ENCODE measurements at regions not wholly inside any gene's neighbourhood (a gene's known extent, or its start where the extent isn't known, plus 50 kb on each side); places are given as distances from the start of the nearest gene placed in this dataset.

- DNase-seq (ENCODE audit: low spot score): no peak
- Histone ChIP-seq H3K27ac (ENCODE audit: low read depth in 1 of 2, low read length in 2 of 2) (no peak overlapping the region), H3K4me1 (ENCODE audit: control insufficient read depth in 4 of 4, insufficient read depth in 4 of 4, low read length in 3 of 4) (peaks cover 1 to 8% (median 5%) of the 10 kb centered on the region in 4 donors), H3K4me3 (ENCODE audit: low read depth in 1 of 3, low read length in 3 of 3) (no peak overlapping the region), H3K27me3 (ENCODE audit: control insufficient read depth in 4 of 4, insufficient read depth in 4 of 4, low read length in 3 of 4) (no peaks in the 10 kb centered on the region), H3K36me3 (ENCODE audit: control insufficient read depth in 4 of 4, insufficient read depth in 3 of 4, low read depth in 1 of 4, low read length in 3 of 4) (no peaks in the 10 kb centered on the region), H3K9ac (ENCODE audit: low read depth in 1 of 2, low read length in 2 of 2) (no peak overlapping the region), H3K9me3 (ENCODE audit: control insufficient read depth in 4 of 4, low read length in 3 of 4) (no peaks in the 10 kb centered on the region)
- WGBS: 86% methylated on average over 8 of the region's 8 CpGs
- TF ChIP-seq, protein P1, sequence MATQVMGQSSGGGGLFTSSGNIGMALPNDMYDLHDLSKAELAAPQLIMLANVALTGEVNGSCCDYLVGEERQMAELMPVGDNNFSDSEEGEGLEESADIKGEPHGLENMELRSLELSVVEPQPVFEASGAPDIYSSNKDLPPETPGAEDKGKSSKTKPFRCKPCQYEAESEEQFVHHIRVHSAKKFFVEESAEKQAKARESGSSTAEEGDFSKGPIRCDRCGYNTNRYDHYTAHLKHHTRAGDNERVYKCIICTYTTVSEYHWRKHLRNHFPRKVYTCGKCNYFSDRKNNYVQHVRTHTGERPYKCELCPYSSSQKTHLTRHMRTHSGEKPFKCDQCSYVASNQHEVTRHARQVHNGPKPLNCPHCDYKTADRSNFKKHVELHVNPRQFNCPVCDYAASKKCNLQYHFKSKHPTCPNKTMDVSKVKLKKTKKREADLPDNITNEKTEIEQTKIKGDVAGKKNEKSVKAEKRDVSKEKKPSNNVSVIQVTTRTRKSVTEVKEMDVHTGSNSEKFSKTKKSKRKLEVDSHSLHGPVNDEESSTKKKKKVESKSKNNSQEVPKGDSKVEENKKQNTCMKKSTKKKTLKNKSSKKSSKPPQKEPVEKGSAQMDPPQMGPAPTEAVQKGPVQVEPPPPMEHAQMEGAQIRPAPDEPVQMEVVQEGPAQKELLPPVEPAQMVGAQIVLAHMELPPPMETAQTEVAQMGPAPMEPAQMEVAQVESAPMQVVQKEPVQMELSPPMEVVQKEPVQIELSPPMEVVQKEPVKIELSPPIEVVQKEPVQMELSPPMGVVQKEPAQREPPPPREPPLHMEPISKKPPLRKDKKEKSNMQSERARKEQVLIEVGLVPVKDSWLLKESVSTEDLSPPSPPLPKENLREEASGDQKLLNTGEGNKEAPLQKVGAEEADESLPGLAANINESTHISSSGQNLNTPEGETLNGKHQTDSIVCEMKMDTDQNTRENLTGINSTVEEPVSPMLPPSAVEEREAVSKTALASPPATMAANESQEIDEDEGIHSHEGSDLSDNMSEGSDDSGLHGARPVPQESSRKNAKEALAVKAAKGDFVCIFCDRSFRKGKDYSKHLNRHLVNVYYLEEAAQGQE (IDR thresholded peaks at IDR 0.05): no peak
- TF ChIP-seq EGR1 (IDR thresholded peaks at IDR 0.05; ENCODE audit: low read depth in 2 of 2) (no peak), CTCF (IDR thresholded peaks at IDR 0.05; ENCODE audit: low read depth, low read length, missing input control) (no peak), SP1 (IDR thresholded peaks at IDR 0.05) (no peak), JUND (IDR thresholded peaks at IDR 0.05) (no peak), HNF4G (IDR thresholded peaks at IDR 0.05) (no peak), TAF1 (conservative IDR thresholded peaks at IDR 0.05) (no peak)
These were observed 771.3 kb upstream of the TBX3 start for GRCh38 chr12:115455268-115455681.

DNA sequence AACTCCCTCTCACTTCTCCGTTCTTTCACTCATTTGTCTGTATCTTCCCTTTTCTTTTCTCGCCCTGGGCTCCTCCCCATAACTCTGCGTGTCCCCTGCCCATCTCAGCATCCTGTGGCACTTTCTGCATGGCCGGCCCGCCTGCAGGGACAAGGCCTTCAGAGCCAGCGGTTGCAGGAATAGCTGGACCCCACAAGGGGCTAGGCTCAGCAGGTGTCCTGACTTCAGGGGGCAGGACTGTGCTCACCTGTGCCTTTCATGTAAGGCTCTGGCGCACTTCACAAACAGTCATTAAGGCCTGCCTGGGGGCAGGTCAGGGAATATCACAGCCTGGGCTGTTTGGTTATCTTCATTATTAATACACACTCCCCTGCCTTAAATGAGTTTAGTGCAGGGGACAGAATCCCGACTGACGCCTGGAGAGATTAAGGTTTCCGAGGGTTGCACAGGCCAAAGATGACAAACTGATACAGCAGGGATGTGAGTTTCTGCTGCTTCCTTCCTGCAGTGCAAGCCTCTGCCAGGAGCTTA is 768.8 kb upstream of the TBX3 start:
- Histone ChIP-seq H3K4me3 (ENCODE audit: low read depth in 1 of 3, low read length in 3 of 3) (no peak overlapping the region), H3K27me3 (ENCODE audit: control insufficient read depth in 4 of 4, insufficient read depth in 4 of 4, low read length in 3 of 4) (no peaks in the 10 kb centered on the region), H3K9ac (ENCODE audit: low read depth in 1 of 2, low read length in 2 of 2) (no peak overlapping the region), H3K9me3 (ENCODE audit: control insufficient read depth in 4 of 4, low read length in 3 of 4) (no peaks in the 10 kb centered on the region), H3K27ac (ENCODE audit: low read depth in 1 of 2, low read length in 2 of 2) (no peak overlapping the region), H3K36me3 (ENCODE audit: control insufficient read depth in 4 of 4, insufficient read depth in 3 of 4, low read depth in 1 of 4, low read length in 3 of 4) (no peaks in the 10 kb centered on the region), H3K4me1 (ENCODE audit: control insufficient read depth in 4 of 4, insufficient read depth in 4 of 4, low read length in 3 of 4) (peaks cover 1 to 8% (median 5%) of the 10 kb centered on the region in 4 donors)
- WGBS: 87% methylated on average over 10 of the region's 10 CpGs
- TF ChIP-seq FOXA2 (IDR thresholded peaks at IDR 0.05) (no peak), FOXA1 (IDR thresholded peaks at IDR 0.05) (no peak), HNF4G (IDR thresholded peaks at IDR 0.05) (no peak), GABPA (IDR thresholded peaks at IDR 0.05 in 1 of 2, conservative IDR thresholded peaks at IDR 0.05 in 1 of 2) (no peak), NR2F2 (IDR thresholded peaks at IDR 0.05) (no peak), HNF4A (conservative IDR thresholded peaks at IDR 0.05) (no peak), RXRA (IDR thresholded peaks at IDR 0.05) (no peak), RAD21 (IDR thresholded peaks at IDR 0.05) (no peak), TAF1 (conservative IDR thresholded peaks at IDR 0.05) (no peak), JUND (IDR thresholded peaks at IDR 0.05) (no peak), CTCF (IDR thresholded peaks at IDR 0.05; ENCODE audit: low read depth, low read length, missing input control) (no peak), EGR1 (IDR thresholded peaks at IDR 0.05; ENCODE audit: low read depth in 2 of 2) (no peak), SP1 (IDR thresholded peaks at IDR 0.05) (no peak), YY1 (IDR thresholded peaks at IDR 0.05) (no peak)
- TF ChIP-seq, protein P2, sequence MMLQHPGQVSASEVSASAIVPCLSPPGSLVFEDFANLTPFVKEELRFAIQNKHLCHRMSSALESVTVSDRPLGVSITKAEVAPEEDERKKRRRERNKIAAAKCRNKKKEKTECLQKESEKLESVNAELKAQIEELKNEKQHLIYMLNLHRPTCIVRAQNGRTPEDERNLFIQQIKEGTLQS (IDR thresholded peaks at IDR 0.05): no peak
- TF ChIP-seq, protein P3, sequence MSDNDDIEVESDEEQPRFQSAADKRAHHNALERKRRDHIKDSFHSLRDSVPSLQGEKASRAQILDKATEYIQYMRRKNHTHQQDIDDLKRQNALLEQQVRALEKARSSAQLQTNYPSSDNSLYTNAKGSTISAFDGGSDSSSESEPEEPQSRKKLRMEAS (IDR thresholded peaks at IDR 0.05): no peak
- TF ChIP-seq, protein P4, sequence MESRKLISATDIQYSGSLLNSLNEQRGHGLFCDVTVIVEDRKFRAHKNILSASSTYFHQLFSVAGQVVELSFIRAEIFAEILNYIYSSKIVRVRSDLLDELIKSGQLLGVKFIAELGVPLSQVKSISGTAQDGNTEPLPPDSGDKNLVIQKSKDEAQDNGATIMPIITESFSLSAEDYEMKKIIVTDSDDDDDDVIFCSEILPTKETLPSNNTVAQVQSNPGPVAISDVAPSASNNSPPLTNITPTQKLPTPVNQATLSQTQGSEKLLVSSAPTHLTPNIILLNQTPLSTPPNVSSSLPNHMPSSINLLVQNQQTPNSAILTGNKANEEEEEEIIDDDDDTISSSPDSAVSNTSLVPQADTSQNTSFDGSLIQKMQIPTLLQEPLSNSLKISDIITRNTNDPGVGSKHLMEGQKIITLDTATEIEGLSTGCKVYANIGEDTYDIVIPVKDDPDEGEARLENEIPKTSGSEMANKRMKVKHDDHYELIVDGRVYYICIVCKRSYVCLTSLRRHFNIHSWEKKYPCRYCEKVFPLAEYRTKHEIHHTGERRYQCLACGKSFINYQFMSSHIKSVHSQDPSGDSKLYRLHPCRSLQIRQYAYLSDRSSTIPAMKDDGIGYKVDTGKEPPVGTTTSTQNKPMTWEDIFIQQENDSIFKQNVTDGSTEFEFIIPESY (IDR thresholded peaks at IDR 0.05): no peak
- TF ChIP-seq, protein P1 (IDR thresholded peaks at IDR 0.05): no peak
- no peak for DNase-seq (ENCODE audit: low spot score)

Data from liver (tissue), 8 donors.